Hepatocyte (in vitro differentiated cells): ENCODE measurements at regions not wholly inside any gene's neighbourhood (a gene's known extent, or its start where the extent isn't known, plus 50 kb on each side); places are given as distances from the start of the nearest gene placed in this dataset.

Experiments
- CTCF ChIP-seq: fragments of 200-600 bp; sonication (generic); IDR thresholded peaks from 2 replicates; pipeline ENCODE4 v1.5.1; 2016; ENCODE audit warnings: antibody characterized with exemption, mild to moderate bottlenecking; ENCODE audit not compliant: poor library complexity
- EZH2 ChIP-seq: fragments of 200-600 bp; sonication (generic); IDR thresholded peaks from 2 replicates; pipeline ENCODE4 v1.6.1; 2016; ENCODE audit warnings: antibody characterized with exemption, mild to moderate bottlenecking, borderline replicate concordance

- TF ChIP-seq CTCF (no peak), EZH2 (no peak)
These were observed 186.1 kb downstream of the ATOH1 start for GRCh38 chr4:94014484-94015136.
